Hepatic stellate cell (primary cell): ENCODE measurements at regions not wholly inside any gene's neighbourhood (a gene's known extent, or its start where the extent isn't known, plus 50 kb on each side); places are given as distances from the start of the nearest gene placed in this dataset.

Source experiments
- DNase-seq: peaks from one replicate; pipeline ENCODE4 v3.0.0; 2011; ENCODE audit warnings: low spot score

DNA sequence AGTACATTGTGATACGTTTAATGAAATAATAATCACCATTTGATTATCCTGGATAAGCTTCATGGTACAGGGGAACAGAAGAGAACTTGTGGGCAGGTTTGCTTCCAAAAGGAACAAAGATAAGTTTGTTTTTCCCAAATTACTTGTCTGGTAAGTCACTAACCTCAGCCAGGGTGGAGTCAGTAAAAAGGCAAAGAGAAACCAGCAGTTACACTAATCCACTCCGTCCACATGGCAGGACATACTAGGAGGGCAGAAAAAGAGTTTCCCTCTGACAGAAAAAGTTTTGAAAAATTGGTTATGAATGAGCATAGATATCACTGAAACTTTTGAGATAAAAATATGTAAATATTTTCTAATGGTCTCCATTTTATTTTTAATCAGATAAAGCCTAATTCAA is 285.9 kb downstream of the IL15 start:
- DNase-seq = no peak

DNA sequence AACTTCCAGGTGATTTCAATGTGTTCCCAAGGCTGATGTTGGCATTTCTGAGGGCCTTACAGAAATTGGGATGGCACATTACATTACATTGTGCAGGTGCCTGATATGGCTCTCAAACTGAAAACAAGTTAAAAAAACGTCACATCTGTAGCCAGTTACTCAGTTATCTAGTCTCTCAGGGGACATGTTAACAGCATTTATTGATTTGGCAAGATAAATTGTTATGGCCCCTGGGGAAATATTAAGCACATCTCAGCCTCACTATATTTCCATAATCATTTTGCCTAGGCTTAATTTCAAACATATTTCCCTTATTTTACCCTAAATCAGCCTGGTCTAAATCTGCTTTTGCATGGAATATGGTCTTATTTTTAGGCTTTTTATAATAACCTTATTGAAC is 290.0 kb downstream of the IL15 start:
- no peak for DNase-seq

DNA sequence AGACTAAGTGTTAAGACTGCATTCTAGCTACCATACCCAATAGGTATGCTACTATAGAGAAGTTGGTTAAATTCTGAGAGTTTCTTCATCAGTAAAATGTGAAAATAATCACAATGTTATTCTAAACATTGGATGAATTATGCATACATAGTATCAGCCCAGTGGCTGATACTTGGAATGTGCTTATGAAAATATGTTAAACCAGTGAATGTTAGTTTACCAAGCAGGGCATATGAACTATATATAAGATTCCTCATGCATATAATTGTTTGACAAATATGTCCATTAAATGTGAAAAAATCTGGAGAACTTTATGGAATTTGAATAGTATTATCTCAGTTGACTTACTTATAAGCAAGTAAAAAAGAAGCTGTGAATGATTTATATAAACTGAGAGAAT is 296.1 kb downstream of the IL15 start:
- no peak for DNase-seq

DNA sequence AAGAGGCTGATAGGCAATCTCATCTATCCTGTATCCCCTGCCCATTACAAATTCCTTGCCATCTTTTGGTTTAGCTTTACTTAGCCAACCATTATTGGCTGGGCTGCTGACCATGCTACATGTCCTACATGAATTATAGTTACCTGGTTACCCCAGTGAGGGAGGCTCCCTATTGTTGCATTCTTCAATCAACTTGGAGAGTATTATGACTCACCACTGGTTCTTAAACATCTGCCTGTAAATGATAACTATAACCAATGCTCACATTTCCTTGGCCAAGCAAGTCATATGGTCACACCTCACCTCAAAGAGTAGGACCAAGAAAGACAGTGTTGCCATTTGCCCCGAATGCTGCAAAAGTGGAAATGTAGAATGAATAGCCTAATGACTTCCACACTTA is 297.6 kb downstream of the IL15 start:
- no peak for DNase-seq

DNA sequence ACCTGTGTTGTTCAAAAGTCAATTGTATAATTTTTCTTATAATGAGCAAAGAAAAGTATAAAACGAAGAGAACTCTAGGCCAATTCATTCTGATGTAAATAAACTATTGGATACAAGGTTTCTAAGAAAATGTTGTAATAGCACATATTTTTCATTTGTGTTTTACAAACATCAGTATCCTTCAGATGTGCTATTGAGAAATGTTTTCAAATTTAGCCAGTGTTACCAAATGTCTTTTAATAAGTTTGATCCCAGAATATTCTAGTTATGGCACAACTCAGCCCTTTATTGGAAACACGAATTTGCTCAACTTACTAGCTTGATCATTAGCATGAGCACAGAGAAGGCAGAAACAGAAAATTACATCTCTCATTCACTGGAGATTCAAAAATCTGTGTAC is 319.3 kb downstream of the IL15 start:
- no peak for DNase-seq

DNA sequence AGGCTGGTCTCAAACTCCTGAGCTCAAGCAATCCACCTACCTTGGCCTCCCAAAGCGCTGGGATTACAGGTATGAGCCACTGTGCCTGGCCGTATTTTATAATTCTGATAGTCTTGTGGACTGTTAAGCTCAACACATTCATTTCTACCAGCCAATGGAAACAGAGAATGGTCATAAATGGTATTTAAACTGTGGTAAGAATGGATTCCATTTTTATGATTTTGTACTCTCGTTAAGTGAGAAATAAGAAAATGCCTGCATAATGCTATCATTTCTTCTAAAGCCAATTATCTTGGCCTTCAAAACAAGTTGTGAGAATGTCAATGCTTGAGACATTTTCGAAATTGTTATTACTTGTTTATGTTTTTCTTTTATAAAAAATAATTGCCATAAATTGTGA is 321.0 kb downstream of the IL15 start:
- no peak for DNase-seq

DNA sequence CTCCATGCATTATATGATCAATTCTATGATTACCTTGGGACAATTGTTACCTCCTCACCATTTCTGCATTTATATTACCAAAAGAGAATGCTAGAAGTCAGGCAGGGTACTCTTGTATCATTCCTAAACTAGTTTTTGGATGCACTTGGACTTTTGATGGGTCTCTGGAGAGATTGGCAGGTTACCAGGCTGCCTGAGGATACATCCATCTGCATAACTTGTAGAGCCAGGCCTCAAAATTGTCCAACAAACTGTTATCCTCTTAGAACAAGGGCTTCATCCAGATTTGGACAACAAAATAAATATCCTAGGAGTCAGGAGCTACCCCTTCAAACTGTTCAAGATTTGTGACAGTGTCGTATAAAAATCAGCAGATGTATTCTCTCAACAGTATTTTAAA is 326.1 kb downstream of the IL15 start:
- no peak for DNase-seq

DNA sequence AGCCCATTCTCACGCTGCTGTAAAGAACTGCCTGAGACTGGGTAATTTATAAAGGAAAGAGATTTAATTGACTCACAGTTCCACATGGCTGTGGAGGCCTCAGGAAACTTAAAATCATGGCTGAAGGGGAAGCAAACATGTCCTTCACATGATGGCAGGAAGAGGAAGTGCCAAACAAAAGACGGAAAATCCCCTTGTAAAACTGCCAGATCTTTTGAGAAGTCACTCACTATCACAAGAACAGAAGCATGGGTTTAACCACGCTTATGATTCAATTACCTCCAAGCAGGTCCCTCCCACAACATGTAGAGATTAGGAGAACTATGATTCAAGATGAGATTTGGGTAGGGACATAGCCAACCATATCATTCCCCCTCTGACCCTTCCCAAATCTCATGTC is 335.5 kb downstream of the IL15 start:
- DNase-seq = no peak

DNA sequence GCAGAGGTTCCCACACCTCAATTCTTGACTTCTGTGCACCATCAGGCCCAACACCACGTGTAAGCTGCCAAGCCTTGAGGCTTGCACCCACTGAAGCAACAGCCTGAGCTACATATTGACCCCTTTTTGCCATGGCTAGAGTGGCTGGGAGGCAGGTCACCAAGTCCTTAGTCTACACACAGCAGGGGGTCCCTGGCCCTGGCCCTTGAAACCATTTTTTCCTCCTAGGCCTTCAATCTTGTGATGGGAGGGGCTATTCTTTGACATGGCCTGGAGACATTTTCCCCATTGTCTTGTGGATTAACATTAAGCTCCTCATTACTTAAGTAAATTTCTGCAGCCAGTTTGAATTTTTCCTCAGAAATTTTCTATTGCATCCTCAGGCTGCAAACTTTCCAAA is 336.6 kb downstream of the IL15 start:
- DNase-seq = no peak
